HG03442 (cell line): ENCODE measurements at regions not wholly inside any gene's neighbourhood (a gene's known extent, or its start where the extent isn't known, plus 50 kb on each side); places are given as distances from the start of the nearest gene placed in this dataset.
"Not testable (repeated sequence)": the region's sequence is repeated elsewhere in the genome, so short reads cannot be mapped to it uniquely, and the experiment has no call there.

Source experiments
- ATAC-seq: cut with Tn5 transposase; IDR thresholded peaks from one replicate; pipeline ENCODE4 v1.9.1; 2021; ENCODE audit warnings: mild to moderate bottlenecking, moderate library complexity; ENCODE audit not compliant: unreplicated experiment

DNA sequence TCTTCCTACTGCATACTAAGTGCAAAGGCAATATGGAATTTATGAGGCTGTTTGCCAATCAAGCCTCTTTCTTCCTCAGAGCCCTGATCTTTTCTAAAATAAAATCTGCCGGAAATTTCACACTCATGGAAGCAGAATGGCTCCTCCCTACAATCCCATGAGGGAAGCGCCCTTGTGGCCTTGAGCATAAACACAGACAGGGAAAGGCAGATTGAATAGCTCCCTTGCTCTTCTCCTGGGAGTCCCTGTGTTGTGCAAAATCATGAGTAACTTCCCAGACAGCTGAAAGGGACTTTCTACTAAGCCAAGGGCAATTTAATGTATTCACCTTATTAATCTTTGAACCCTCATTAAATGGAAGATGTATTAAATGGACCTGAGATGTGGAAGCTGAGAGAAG, 226.1 kb upstream of the PIK3R1 start:
- ATAC-seq: no peak

DNA sequence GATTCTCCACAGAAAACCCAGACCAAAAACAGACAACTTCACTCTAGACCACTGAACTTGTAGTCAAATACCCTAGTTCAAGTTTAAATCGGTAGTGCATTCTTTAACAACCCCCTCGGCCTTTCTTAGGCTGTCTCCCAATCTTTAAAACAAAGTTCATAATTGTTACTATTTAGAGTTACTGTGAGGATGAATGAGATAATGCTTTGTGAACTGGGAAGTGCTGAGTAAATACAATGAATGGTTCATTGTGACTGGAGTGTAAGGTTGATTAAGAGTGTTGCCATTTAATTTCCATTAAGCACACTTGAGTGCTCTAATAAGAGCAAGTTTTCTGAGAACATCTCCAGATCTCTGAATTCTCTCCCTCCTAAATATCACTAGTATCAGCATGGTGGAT, 228.8 kb upstream of the PIK3R1 start:
- ATAC-seq: no peak

DNA sequence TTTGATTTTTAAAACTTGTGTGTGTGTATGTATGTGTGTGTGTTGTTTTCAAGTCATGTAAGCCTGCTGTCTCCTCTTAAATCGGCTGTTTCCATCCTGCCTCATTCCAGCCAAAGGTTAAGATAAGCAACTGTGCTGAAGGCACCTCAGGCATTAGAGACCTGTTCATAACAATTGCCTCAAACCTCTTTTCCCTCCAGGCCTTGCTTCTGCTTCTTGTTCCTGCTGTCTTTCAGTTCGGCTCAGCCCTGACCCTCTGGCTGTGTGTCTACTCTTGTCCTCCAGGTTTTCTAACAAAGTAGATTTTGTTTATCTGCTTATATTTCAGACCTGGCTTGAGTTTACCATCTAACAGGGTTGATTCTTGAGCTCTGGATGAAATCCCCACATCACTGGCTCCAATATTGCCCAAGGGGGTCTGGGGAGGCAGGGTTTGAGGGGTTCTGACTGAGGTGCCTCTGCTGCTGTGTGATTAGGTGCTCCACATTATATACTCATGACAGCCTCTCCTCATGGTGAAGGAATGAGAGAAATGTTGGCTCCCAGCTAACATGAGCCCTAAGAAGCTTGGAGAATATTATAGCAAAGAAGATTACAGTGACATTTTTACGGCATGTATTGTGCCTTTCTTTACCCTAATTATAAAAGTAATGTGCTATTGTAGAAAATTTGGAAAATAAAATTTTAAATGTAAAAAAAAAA, 229.7 kb upstream of the PIK3R1 start:
- no peak for ATAC-seq

DNA sequence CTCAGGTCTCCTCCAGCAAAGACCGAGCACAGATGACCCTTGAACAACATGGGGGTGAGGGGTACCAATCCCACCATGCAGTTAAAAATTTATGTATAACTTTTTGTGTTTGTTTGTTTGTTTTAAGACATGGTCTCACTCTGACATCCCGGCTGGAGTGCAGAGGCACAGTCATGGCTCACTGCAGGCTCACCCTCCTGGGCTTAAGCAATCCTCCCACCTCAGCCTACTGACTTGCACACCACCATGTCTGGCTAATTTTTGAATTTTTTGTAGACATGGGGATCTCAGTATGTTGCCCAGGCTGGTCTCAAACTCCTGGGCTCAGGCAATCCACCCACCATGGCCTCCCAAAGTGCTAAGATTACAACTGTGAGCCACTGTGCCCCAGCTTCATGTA, 231.0 kb upstream of the PIK3R1 start:
- ATAC-seq: no peak

DNA sequence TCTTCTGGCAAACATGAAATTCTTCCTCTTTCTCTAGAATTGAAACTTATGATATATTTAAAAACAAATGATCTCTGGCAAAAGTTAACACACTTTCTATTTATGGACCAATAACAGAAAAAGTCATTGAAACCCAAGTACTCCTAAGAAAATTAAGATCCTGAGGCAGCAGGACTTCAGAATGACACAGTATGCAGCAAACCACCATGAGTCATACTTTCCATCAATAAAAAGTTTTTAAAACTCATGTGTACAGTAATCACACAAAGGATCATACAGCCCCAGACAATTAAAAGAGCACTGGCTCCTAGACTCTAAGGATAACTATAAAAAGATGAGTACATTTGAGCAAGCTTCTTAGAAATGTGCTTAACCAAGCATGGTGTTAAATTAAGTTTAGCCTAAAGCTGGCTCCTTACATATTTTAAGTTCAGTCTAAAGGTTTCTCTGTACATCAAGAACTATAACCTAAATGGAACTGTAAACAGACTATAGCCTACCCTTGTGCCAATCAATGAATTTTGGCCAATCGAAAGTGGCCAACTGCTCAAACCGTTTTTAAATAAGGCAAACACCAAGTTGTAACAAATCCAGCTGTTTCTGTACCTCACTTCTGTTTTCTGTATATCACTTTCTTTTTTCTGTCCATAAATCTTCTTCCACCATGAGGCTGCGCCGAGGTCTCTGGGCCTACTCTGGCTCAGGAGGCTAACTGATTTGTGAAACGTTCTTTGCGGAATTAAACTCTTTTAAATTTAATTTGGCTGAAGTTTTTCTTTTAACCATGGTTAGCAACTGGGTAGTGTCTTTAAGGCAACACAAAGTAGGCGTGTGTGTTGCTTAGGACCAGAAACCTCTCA, 232.1 kb upstream of the PIK3R1 start:
- no peak for ATAC-seq

DNA sequence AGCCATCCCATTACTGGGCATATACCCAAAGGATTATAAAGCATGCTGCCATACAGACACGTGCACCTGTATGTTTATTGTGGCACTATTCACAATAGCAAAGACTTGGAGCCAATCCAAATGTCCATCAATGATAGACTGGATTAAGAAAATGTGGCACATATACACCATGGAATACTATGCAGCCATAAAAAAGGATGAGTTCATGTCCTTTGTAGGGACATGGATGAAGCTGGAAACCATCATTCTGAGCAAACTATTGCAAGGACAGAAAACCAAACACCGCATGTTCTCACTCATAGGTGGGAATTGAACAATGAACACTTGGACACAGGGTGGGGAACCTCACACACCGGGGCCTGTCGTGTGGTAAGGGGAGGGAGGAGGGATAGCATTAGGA, 233.4 kb upstream of the PIK3R1 start:
- ATAC-seq: not testable (repeated sequence)

DNA sequence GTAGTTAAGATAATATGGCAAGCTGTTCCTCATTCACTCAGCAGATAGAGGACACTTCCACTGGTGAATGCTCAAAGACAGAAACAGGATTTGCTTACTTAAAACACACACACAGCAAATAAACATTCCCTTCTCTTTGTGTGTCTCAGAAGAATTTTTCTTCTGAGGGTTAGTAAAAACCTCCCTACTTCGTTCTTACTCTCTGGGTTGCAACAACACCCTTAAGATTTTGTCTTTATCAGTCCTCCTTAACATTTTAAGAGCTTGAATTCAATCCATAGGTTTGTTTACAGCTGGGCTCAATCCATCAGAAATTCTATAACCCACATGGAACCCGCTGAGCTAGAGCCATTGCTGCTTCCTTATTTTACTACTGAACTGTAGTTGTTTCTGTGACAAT, 237.4 kb upstream of the PIK3R1 start:
- no peak for ATAC-seq

DNA sequence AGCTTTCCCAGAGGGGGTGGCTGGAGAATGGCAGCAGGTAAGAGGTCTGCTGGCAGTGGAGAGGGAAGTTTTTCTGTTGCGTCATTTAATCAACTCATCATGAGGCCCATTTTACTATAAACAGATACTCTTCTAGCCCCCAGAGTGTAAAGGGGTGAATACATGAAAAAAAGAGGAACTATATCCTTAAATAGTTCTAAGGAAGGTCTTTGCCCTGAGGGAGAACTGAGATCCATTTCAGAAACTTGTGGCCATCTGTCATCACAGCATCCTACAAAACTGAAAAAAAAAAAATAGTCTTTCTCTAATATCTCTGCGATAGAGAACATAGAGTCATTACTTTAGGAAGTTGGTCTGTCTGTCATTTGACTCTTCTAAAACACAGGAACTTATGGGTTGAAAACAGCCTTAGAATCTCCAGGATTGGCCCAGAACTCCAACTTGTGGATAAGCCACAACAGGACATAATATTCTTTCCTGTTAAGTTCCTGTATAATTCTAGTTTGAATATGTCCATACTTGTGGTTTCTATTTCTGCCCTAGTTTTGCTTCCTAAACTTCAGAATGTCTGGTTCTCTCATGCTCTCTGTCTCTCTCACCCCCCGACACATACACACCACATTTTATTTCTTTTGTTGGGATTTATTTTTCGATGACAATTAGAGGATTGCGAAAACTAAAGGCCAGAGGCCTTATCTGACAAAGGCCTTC, 238.5 kb upstream of the PIK3R1 start:
- ATAC-seq: no peak

DNA sequence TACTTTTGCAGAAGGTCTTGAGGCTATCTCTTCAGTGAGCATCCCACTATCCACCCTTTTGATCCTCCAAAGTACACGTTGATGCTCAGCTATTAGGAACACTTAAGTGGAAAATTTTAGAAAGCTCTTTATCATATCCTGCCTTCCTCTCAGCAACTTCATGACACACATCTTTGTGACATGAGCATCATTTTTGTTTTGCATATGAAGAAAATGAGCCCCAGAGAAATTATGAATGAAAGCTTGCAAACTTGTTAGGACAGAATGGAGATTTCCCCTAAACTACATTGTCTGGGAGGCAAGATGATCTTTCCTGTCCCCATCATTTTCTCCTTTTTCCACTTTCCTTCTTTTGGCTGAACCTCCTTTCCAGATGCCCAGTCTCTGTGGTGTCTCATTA, 239.4 kb upstream of the PIK3R1 start:
- no peak for ATAC-seq

DNA sequence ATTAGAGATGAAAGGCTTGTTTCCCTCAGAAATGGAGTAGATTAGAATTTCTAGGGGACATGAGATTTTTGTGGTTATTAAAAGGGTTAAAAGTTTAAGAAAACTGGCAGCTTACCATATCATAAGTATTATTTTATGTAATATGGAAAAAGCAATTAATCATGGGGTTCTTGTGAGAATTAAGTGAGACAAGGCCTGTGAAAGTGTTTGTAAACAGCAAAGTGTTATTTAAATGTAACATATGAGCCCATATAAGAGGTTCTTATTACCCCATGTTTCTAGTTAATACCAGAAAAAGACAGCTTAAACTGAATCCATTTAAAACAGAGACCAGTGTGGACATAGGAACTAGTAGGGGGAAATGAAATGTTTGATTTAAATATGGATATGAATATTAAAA, 241.1 kb upstream of the PIK3R1 start:
- no peak for ATAC-seq

DNA sequence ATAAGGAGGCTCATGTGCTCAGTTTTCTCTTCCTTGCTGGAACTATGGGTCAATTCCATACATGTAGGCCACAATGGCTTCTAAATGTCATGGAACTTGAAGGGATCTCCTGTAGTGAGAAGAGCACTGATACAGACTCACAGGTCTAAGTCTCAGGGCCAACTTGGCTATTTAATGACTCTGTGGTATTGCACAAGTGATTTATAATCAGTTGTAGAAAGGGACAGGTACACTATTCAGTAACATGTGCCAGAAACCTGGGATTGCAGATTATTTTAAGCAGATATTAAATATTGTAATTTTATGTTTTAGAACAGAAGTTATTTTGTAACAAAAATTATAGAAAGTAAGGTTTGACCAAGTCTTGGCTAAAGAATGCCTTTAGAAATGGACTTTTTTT, 241.5 kb upstream of the PIK3R1 start:
- ATAC-seq: no peak

DNA sequence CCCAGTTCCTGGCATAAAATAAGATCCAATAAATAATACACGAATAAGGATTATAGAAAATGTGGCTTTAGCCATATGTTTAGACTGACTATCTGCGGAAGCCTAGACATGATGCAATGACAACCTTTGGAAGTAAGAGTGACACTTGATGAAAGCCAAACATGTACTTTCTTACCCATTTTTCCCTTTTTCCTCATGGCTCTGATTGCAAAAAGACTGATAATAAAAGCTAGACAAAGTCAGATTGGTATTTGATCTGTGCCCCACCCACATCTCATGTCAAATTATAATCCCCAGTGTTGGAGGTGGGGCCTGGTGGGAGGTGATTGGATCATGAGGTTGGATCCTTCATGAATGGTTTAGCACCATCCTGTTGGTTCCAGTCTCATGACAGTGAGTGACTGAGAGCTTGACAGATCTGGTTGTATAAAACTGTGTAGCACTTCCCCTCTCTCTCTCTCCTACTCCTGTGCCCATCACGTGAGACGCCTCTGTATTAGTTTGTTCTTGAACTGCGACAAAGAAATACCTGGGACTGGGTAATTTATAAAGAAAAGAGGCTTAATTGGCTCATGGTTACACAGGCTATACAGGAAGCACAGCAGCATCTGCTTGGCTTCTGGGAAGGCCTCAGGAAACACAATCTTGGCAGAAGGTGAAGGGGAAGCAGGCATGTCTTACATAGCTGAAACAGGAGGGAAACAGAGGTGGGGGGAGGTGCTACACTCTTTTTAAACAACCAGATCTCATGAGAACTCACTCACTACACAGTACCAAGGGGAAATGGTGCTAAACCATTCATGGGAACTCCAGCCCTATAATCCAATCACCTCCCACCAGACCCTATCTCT, 243.4 kb upstream of the PIK3R1 start:
- no peak for ATAC-seq

DNA sequence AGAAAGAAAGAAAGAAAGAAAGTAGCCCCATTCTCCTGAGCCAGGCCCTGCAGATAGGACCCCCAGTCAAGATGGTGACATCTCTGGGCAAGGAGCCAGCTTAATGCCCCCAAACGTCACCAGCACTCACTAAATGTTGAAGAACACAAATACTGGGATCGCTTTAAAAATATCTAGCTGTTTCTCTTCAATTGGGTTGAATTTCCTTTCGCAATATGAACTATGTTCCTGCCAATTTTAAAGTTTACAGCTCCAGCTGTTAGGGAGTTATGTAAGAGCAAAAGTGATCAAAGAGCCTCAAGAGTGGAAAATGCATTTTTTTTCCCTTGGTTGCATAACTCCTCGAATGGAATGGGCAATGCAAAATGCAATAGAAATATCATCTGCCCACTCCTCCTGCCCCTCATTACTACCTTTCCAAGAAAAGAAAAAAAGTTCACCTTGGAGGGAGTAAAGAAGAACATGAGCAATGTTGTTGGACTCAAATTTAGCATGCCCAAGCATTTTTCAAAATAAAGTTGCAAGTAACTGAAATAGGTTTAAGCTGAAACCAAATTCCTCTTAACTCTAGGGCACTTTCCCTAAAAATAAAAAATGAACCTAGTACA, 244.2 kb upstream of the PIK3R1 start:
- no peak for ATAC-seq

DNA sequence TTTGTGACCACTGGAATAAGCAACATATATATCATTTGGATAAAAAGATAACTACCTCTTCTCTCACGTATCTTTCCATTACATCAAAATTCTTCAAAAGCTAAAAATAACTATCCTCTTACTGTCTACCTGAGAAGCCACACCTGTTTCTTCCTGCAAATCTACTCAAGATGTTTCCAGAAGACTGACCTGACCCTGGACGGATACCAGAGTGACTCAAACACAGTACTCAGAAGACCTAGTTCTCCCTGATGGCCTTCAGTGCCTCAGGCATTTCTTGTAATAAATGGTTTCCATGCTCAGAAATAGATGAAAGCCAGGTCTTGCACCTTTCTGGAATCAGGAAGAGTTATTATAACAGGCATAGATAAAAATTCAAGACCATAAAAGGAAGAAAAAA, 245.9 kb upstream of the PIK3R1 start:
- no peak for ATAC-seq

DNA sequence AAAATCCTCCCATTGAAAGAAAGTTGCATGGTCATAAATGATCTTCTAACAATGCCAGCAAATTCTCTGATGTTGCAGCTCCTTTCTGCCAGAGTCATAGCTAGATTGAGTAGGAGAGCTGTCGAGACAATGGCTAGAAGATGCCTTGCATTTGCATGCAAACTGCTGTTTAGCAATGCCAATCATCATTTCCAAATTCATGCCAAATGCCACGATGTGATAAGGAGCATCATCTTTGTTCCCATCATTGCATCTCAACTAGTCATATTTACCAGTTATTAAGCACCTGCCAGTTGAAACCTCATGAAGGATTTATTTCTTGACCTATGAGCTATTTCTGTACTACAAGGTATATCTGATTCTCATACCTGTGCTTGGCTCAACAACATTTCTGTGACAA, 246.4 kb upstream of the PIK3R1 start:
- no peak for ATAC-seq

DNA sequence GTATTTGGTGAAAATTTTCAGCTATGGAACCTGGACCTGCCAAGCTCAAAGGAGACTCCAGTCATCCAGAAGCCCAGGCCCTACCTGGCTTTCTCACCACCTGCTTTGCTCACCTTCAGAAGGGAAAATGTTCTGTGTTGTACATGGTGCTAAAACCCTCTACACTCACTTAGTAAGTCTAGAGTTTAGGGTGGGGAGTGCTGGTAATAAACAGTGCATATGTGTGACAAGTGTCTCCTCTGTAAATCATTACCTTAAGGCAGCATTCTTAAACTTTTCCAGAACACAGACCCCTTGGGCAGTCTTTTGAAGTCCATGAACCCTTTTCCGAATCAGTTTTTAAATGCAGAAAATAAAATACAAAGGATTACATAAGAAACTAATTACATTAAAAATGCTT, 248.8 kb upstream of the PIK3R1 start:
- ATAC-seq: no peak

DNA sequence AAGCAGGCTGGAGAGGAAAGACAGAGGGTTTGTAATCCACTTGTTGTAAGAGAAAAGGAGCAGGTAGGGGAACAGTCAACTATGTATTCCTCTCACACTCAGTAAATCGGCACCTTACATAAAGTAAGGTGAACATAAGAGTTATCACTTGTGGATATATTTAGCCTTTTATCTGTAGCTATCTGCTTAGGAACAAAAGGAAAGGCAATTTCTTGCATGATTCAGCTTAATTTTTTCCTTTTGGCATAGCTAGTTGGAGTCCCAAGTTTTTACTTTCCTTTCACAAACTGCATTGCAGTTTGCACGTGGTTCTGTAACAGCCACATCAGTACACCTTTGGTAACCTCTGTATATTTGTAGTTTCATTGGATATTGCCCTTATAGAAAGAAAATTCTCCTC, 250.9 kb upstream of the PIK3R1 start:
- no peak for ATAC-seq

DNA sequence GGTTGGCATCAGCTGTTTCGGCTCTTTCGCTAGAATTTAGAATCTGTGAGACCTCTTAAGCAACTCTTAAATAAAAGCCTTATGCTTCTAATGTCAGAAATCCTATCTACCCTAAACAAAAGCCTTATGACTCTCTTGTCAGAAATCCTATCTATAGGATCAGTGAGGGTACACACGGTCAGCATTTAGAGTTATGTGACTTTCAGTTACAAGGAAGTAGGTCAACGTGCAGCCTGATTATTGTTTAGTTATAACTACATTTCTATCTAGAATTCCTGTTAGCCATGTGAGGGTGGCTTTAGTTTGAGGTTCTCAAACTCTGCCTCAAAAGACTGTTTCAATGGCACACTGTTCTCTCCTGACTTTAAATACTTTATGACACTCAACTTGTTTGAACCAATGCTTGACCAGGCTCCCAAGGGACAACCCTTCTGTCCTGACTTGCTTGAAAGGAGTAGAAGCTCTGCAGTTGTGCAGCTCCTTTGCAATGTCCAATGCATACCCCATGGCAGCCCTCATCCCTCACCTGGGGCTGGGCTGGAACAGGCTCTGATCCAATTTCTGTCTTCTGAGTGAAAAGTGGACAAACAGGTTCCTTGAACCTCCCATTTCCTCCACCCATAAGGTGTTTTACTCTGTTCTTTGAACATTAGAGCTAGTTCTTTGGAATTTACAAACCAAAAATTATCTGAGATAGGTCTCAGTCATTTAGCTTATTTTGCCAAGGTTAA, 251.6 kb upstream of the PIK3R1 start:
- no peak for ATAC-seq

DNA sequence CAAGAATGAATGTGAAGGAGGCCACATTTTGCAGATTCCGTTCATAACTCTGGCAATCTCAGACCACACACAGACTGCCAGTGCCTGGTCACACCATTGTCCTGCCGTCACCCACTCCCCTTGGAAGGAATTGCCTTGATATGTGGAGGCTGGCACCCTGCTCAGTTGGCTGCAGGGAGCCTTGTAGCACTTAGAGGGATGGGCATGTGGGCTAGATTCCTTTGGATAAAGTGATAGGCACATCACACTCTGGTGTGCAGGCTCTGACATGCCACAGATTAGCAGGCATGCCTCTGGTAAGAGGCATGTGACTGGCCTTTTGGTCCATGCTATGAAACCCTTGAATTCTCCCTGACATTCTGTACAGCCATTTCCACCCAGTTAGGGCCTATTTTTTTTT, 254.6 kb upstream of the PIK3R1 start:
- no peak for ATAC-seq

DNA sequence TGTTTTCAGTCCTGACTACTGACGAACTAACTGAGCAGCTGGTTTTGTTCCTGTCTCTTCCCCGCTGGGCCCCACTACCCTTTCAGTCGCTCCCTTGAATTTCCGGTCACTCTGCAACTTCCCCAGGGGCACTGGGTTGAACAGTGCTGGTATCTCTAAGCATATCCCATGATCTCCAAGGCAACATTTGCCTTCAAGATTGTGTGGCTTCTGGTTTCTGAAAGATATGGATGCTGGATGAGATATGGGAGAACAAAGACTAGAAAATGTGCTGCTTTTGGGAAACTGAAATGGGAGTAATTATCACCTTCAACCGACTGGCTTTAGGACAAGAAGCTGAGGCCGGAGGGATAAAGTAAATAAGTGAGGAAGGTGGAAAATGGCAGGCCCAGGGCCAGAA, 258.2 kb upstream of the PIK3R1 start:
- ATAC-seq: no peak
